Vagina (tissue), 2 donors: ENCODE measurements at regions not wholly inside any gene's neighbourhood (a gene's known extent, or its start where the extent isn't known, plus 50 kb on each side); places are given as distances from the start of the nearest gene placed in this dataset.
A peak's percentile ranks its signal among the peaks of the same experiment; 100 is the strongest.

Experiments
- DNase-seq, 2 donors: peaks; one replicate each; pipeline ENCODE4 v3.0.0-alpha.2; 2017; ENCODE audit errors: extremely low spot score in 2 of 2
- H3K27ac ChIP-seq: fragments of 200-600 bp; sonication (generic); one replicate; pipeline ENCODE4 v1.5.1; 2019
- H3K27me3 ChIP-seq: fragments of 200-600 bp; sonication (generic); one replicate; pipeline ENCODE4 v1.5.1; 2019
- H3K36me3 ChIP-seq, 2 donors: fragments of 200-600 bp; sonication (generic); one replicate each; pipeline ENCODE4 v1.5.1; 2017 to 2019
- H3K4me1 ChIP-seq: fragments of 200-600 bp; sonication (generic); one replicate; pipeline ENCODE4 v1.5.1; 2019
- H3K4me3 ChIP-seq, 2 donors: fragments of 200-600 bp; sonication (generic); 1 replicate in 1 of 2; 2 replicates in 1 of 2; pipeline ENCODE4 v1.5.1; 2016 to 2019
- H3K9me3 ChIP-seq: fragments of 200-600 bp; sonication (generic); one replicate; pipeline ENCODE4 v1.5.1; 2019
- POLR2A ChIP-seq, 2 donors: fragments of 450-650 bp; IDR thresholded peaks; one replicate each; pipeline ENCODE4 v1.6.1; 2017; ENCODE audit warnings: antibody characterized with exemption in 2 of 2, mild to moderate bottlenecking in 2 of 2, moderate library complexity in 2 of 2
- POLR2AphosphoS5 ChIP-seq, 2 donors: sonication (generic); formaldehyde crosslinking; IDR thresholded peaks; one replicate each; pipeline ENCODE4 v1.9.0; 2017; ENCODE audit warnings: antibody characterized with exemption in 2 of 2, mild to moderate bottlenecking in 2 of 2, low read depth in 1 of 2; ENCODE audit not compliant: insufficient read depth in 1 of 2
- intact Hi-C: fragments of 100-400 bp; cut with DNase I; formaldehyde crosslinking; loops from one replicate; pipeline ENCODE4 v1.15.1; 2023
- TF ChIP-seq, protein P1 (sequence below), 3 experiments: fragments of 450-650 bp in 2 of 3; fragments of 200-600 bp in 1 of 3; sonication (generic) in 1 of 3; IDR thresholded peaks; one replicate each; pipeline ENCODE4 v1.5.1; 2017 to 2019; ENCODE audit warnings: antibody characterized with exemption in 3 of 3, mild to moderate bottlenecking in 2 of 3, moderate library complexity in 2 of 3

DNA sequence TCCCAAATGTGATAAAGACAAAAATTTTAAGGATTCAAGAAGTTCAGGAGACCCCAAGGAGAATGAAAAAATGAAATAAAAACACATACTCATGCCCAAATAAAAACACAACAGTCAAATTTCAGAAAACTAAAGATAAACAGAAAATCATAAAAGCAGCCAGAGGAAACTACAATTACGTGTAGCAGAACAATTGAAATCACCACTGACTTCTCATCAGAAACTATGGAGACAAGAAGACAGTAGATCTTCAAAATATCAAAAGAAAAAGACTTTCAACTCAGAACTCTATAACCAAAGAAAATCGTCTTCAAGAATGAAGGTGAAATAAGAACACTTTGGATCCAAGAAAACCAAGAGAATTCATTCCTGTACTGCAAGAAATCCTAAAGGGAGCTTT, 54.9 kb downstream of the DIO3 start:
- no peak for DNase-seq
- TF ChIP-seq, protein P1, sequence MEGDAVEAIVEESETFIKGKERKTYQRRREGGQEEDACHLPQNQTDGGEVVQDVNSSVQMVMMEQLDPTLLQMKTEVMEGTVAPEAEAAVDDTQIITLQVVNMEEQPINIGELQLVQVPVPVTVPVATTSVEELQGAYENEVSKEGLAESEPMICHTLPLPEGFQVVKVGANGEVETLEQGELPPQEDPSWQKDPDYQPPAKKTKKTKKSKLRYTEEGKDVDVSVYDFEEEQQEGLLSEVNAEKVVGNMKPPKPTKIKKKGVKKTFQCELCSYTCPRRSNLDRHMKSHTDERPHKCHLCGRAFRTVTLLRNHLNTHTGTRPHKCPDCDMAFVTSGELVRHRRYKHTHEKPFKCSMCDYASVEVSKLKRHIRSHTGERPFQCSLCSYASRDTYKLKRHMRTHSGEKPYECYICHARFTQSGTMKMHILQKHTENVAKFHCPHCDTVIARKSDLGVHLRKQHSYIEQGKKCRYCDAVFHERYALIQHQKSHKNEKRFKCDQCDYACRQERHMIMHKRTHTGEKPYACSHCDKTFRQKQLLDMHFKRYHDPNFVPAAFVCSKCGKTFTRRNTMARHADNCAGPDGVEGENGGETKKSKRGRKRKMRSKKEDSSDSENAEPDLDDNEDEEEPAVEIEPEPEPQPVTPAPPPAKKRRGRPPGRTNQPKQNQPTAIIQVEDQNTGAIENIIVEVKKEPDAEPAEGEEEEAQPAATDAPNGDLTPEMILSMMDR (IDR thresholded peaks at IDR 0.05) = no peak
- TF ChIP-seq POLR2A (IDR thresholded peaks at IDR 0.05) = no peak
- no peak for TF ChIP-seq POLR2AphosphoS5 (IDR thresholded peaks at IDR 0.05; ENCODE audit: insufficient read depth in 1 of 2, low read depth in 1 of 2)
- H3K4me1 ChIP-seq = no peaks in the 10 kb centered on the region
- H3K36me3 ChIP-seq = no peaks in the 10 kb centered on the region
- H3K27me3 ChIP-seq = no peaks in the 10 kb centered on the region
- H3K27ac ChIP-seq = no peak overlapping the region
- intact Hi-C loops = no loop called here
- no peaks in the 10 kb centered on the region for H3K9me3 ChIP-seq
- no peak overlapping the region for H3K4me3 ChIP-seq

DNA sequence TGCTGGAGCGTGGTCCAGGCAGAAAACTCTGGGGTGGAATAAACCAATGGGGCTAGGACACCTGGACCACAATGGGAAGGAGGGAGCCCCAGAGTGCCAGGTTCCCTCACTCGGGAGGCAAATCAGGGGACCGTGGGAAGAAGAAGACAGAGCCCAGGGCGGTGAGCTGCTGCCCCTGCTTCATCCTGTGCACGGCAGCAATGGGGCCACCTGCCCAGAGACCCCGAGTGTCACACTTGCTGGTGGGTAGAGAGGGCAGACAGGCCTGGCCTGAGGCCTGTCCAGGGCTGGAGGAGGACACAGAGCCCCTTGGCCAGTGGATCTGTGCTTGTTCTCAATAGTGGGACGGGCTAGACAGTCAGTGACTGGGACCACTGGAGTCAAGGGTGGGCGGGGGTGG, 58.2 kb downstream of the DIO3 start:
- peak; percentile 29 to 93 for DNase-seq
- no peaks in the 10 kb centered on the region for H3K36me3 ChIP-seq
- H3K4me1 ChIP-seq = no peaks in the 10 kb centered on the region
- intact Hi-C loops = no loop called here
- H3K4me3 ChIP-seq = no peak overlapping the region
- no peaks in the 10 kb centered on the region for H3K9me3 ChIP-seq
- H3K27me3 ChIP-seq = no peaks in the 10 kb centered on the region
- TF ChIP-seq POLR2AphosphoS5 (IDR thresholded peaks at IDR 0.05; ENCODE audit: insufficient read depth in 1 of 2, low read depth in 1 of 2) = no peak
- no peak for TF ChIP-seq POLR2A (IDR thresholded peaks at IDR 0.05)
- TF ChIP-seq, protein P1 (IDR thresholded peaks at IDR 0.05) = no peak
- H3K27ac ChIP-seq = no peak overlapping the region

DNA sequence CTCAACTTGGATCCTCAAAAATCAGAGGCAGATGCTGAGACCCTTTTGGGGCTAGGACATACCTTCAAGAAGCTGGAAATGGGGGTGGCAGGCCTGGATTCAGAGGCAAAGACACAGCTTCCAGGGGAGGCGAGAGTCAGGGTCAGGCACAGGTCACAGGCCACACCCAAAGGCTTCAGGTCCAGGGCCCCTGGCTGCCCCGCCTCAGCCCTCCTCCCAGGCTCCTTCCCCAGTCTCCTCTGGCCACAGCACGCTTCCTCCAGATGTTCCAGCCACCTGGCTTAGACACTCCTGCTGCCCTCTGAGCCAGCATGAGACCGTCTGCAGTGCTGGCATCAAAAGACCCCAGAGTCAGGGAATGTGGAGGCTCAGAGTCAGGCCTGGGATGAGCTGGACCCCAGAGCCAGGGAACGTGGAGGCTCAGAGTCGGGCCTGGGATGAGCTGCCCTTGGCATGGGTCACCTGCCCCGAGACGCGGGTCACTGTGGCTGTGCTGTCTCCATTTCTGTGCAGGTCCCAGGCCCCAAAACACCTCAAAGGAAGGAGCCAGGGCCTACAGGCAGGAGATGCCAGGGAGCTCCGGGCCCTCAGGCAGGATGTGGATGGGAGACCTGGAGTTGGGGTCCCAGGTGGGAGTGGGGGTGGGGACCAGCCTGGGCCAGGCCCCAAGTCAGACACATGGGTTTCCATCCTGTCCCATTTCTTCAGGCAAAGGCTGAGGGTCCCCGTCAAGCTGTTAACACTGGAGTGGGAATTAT, 58.9 kb downstream of the DIO3 start:
- peak in 1 of 2 donors; percentile 52 for DNase-seq
- H3K4me3 ChIP-seq = no peak overlapping the region
- no peaks in the 10 kb centered on the region for H3K9me3 ChIP-seq
- no peaks in the 10 kb centered on the region for H3K36me3 ChIP-seq
- no peak for TF ChIP-seq POLR2AphosphoS5 (IDR thresholded peaks at IDR 0.05; ENCODE audit: insufficient read depth in 1 of 2, low read depth in 1 of 2)
- no peak for TF ChIP-seq POLR2A (IDR thresholded peaks at IDR 0.05)
- TF ChIP-seq, protein P1 (IDR thresholded peaks at IDR 0.05) = no peak
- no peaks in the 10 kb centered on the region for H3K4me1 ChIP-seq
- intact Hi-C loops = loop anchor here (10.0 kb wide), 3 partner anchors 385 to 1235 kb away; no protein-coding TSS in a partner anchor
- no peaks in the 10 kb centered on the region for H3K27me3 ChIP-seq
- H3K27ac ChIP-seq = no peak overlapping the region

DNA sequence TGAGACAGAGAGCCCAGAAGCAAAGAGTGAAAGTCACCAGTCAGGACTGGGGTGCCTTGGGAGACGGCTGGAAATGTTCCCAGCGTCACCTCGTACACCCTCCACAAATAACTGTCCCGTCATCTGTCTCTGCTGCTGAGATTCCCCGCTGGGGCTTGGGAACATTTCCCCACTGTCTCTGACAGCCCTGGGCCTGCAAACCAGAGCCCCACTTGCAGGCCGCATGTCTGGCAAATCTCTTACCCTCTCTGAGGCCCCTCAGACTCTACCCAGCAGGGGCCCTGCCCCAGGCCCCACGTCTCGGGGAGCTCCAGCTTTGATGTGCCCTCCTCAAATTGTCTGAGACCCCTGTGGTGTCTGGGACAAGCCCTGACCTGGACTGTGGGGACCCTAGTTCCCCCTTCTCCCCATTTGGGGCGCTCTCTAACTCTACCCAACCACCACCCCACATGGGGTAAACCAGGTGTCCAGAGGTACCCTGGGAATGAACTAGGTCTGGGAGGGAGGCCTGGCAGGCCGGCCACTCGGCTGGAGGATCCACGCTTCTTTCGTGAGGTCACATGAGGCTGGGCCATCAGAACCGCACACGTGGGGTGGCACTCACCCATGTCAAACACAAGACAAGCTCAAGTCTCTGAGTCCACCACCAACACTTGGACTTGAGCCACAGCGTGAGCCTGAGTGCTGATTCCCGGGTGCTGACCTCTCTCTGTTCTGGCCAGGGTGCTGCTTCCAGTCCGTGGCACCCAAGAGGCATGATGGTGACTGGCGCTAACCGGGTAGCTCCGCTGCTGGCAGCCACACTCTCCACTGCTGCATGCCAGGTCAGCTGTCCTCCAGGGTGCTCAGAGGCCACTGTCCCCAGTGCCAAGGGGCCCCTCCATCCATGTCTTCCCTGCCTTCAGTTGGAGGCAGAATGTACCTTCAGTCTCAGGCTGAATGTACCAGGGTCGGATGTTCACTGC, 59.8 kb downstream of the DIO3 start:
- Histone ChIP-seq H3K27ac (no peak overlapping the region), H3K4me1 (no peaks in the 10 kb centered on the region), H3K36me3 (no peaks in the 10 kb centered on the region), H3K27me3 (no peaks in the 10 kb centered on the region), H3K4me3 (no peak overlapping the region), H3K9me3 (no peaks in the 10 kb centered on the region)
- no peak for DNase-seq
- TF ChIP-seq POLR2A (IDR thresholded peaks at IDR 0.05) (no peak), POLR2AphosphoS5 (IDR thresholded peaks at IDR 0.05; ENCODE audit: insufficient read depth in 1 of 2, low read depth in 1 of 2) (no peak)
- TF ChIP-seq, protein P1 (IDR thresholded peaks at IDR 0.05) = no peak
- intact Hi-C loops = loop anchor here (10.0 kb wide), 3 partner anchors 386 to 1236 kb away; no protein-coding TSS in a partner anchor
